ENCODE measurements at regions not wholly inside any gene's neighbourhood (a gene's known extent, or its start where the extent isn't known, plus 50 kb on each side); places are given as distances from the start of the nearest gene placed in this dataset.

DNA sequence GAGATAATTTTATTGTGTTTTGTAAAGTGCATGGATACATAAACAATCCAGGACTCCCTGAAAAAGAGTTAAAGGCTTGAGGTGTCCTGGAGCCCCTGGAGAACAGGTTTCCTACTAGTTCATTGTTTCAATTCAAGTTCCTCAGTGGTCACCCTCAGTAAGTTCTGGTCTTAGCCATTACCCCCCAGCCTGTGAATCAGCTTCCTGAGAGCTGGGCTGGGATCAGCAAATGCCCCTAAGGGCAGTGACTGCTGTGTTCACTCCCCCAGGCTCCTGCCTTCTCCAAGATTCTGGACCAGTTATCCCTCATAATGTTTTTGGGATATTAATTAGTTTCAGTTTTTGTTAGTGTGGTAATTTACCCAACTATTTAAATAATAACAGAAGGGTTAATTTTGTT, 151.6 kb upstream of the PRSS58 start:
- no peak for DNase-seq (ENCODE audit: low read depth)

DNA sequence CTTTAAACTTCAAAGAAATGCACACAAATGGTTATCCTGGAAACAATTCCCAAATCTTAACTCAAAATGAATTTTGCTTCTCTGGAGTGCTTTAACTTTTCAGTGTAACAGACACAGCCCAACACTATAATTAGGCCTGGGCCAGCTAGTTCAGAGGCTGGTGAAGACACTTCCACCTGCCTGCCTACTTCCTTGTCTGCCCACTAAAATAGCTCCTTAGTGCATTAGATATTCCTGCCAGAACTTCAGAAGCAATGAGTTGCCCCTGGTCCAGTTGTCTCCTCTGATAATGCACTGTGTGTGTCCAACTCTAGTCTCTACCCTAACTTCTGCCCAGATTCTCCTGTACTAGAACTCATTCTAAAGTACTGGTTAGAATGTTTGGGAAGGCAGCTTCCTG, 150.9 kb upstream of the PRSS58 start:
- DNase-seq (ENCODE audit: low read depth) = no peak

DNA sequence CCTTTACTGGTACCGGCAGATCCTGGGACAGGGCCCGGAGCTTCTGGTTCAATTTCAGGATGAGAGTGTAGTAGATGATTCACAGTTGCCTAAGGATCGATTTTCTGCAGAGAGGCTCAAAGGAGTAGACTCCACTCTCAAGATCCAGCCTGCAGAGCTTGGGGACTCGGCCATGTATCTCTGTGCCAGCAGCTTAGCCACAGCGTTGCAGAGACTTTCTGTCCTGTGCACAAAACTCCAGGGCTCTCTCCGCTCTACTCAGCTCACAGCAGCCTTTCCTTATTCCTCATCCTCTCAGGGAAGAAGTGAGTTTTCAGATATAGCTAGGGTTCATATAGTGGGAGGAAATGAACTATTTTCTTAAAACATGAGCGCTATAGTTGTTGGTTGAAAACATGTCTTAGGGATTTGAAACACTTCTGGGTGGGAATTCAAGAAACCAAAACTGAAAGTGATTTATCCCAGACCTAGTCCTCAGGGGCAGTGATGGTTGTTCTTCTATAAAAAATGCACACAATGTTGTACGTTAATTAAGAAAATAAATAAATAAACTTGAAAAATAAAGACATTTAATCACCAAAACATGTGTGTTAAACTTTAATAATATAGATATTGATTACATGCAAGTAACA, 150.2 kb upstream of the PRSS58 start:
- peak; percentile 36 for DNase-seq (ENCODE audit: low read depth)

DNA sequence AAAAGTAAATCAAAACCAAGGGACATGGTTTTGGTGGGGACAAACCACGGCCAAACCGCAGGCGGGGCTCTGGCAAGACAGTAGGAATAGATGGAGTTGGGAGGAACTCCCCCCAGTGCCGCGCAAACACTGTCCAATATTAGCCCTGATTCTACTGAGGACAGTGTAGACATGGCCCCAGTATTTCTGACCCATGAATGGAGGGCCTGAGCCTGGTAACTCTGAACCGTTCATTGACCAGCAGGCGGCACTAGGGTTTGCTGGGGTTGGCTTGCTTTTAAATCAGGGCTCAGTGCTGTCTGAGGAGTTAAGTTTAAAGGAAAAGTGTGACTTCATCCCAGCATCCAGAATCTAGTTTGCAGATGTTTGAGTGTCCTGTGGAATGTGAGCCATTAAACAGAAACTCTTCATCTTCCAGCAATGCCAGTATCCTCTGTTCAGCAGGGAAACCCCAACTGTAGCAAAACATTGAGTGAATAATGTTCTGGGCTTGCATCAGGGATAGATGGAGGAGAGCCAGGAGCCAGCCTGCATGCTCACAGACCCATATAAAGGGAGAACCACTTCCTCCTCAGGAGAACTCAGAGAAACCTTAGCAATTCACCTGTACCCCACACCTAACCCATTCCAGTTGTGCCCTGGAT, 147.4 kb upstream of the PRSS58 start:
- no peak for DNase-seq (ENCODE audit: low read depth)

DNA sequence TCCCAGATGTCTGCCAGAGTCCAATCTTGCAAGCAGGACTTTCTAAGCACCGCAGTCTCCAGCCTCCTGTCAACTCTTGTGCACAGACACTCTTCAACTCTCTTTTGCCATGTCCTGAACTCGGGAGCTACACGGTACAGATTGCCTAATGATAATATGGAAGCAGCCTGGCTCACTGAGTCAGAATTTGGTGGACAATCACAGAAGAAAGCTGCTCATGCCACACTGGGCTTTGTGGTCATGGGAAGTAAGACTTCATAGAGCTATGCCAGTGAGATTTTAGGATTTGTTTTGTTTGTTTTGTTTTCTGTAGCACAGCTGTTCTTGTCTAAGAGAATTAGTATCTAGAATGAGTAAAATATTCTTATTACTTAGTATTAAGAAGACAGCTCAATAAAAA, 144.1 kb upstream of the PRSS58 start:
- peak; percentile 86 for DNase-seq (ENCODE audit: low read depth)

DNA sequence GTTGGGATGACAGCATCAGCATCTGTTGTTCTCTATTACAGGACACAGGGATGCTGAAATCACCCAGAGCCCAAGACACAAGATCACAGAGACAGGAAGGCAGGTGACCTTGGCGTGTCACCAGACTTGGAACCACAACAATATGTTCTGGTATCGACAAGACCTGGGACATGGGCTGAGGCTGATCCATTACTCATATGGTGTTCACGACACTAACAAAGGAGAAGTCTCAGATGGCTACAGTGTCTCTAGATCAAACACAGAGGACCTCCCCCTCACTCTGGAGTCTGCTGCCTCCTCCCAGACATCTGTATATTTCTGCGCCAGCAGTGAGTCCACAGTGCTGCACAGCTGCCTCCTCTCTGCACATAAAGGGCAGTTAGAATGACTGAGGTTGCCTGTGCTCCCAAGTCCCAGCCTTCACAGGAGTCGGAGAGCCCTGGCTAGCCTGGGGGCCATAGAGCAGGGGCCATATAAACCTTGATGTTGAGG, 142.2 kb upstream of the PRSS58 start:
- DNase-seq (ENCODE audit: low read depth) = no peak

DNA sequence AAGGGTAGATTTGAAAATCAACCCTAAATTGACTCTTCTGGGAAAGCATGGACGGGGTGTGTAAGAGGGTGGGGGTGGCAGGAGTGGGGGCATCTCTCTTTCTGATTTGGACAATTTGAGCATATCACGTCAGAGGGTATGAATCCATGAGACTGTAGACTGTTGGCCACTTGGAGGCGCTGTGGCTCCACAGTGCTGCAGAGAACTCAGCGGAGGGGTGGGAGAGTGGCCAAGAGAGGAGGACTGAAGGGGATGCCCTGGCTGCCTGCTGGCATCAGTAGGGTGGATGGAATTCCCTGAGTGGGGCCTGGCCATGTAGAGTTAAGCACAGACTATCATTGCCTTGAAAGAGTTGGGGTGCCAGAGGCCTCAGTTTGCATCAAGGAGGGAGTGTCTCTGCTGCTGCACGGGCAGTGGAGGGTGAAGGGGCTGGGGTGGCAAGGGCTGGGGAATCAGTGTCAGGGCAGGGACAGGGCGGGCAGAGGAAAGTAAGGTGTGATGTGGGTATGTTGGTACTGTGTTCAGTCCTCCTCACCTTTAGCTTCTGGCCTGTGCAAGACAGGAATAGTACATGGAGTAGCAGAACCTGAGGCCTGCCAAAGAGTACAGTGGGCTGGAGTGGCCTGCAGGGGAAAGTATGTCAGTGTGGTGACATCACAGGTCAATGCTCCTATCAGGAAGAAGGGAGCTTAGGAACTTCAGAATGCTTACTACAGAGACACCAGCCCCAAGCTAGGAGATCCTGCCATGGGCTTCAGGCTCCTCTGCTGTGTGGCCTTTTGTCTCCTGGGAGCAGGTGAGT, 133.5 kb upstream of the PRSS58 start:
- DNase-seq (ENCODE audit: low read depth) = peak; percentile 59

DNA sequence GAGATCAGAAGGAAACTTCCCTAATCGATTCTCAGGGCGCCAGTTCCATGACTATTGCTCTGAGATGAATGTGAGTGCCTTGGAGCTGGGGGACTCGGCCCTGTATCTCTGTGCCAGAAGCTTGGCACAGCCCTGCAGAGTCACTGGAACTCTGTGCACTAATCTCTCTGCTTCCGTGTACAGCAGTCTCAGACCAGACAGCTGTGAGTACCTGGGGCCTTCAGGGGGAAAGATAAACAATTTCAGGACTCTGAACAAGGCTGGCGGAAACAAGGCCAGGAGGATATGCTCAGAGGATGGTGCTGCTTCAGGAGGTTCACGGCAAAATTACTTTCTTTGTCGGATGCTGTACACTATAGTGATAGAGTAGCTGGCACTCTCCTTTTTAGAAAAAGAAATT, 131.7 kb upstream of the PRSS58 start:
- no peak for DNase-seq (ENCODE audit: low read depth)

DNA sequence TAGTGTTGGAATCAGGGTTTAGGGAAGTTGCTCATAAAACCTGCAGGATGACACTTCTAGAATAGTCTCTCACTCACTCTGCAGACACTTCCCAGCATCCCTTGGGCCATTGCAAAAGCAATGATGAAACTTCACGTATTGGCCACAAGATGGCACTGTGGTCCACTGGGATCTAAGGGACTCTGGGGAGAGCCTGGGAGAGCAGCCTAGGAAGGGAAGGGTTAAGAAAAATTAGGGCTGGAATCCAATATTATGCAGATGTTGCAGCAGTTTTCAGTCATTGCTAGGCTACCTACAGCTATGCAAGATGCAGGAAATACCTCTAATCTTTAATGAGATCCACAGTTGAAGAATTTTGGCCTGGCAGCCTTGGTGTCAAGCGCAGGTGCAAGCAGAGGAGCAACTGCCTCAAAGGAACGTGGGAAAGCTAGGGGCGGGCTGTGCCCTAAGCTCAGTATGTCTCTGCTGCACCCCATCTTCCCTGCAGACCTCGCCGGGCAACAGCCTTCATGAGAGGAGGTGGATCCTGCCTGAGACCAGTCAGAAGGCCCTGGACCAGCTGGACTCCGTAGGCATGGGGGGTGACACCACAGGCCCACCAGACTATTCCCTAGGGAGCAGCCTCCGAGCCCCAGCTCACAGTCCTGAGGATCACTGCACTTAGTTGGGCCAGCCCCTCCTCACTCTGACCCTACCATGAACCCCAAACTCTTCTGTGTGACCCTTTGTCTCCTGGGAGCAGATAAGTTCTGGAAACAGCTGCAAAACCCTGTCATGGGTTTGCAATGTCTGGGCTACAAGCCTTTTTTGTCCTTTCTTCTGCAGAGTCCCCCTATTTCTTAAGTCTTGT, 127.9 kb upstream of the PRSS58 start:
- peak; percentile 89 for DNase-seq (ENCODE audit: low read depth)

DNA sequence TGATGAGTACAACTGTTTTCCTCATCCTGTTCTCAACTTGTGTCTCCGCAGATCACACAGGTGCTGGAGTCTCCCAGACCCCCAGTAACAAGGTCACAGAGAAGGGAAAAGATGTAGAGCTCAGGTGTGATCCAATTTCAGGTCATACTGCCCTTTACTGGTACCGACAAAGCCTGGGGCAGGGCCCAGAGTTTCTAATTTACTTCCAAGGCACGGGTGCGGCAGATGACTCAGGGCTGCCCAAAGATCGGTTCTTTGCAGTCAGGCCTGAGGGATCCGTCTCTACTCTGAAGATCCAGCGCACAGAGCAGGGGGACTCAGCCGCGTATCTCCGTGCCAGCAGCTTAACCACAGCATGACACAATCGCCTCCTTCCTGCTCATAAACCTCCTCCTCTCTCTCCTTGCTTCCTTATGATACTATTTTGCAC, 126.7 kb upstream of the PRSS58 start:
- peak; percentile 94 for DNase-seq (ENCODE audit: low read depth)

DNA sequence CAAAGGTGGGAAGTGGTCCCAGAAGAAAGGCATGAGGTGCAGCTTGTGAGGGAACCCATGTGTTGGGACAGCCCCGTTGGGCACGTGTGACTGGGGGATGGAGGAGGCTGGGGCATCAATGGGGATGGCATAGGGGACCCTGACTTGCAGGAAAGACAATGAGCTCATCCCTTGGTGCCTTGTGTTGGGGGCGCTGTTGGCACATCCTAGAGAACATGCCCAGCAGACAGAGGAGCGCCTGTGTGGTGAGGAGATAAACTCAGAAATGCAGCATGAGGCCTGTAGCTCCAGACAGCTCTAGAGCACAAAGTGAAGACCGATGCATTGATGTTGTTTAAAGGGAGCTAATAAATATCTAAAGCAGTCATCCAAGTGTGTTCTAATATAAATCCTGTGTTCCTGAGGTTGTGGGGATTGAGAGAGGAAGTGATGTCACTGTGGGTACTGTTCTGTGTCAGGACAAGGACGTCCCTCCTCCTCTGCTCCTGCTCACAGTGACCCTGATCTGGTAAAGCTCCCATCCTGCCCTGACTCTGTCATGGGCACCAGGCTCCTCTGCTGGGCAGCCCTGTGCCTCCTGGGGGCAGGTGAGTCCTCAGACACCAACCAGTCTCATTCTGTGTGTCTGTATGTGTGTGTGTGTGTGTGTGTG, 126.1 kb upstream of the PRSS58 start:
- no peak for DNase-seq (ENCODE audit: low read depth)

DNA sequence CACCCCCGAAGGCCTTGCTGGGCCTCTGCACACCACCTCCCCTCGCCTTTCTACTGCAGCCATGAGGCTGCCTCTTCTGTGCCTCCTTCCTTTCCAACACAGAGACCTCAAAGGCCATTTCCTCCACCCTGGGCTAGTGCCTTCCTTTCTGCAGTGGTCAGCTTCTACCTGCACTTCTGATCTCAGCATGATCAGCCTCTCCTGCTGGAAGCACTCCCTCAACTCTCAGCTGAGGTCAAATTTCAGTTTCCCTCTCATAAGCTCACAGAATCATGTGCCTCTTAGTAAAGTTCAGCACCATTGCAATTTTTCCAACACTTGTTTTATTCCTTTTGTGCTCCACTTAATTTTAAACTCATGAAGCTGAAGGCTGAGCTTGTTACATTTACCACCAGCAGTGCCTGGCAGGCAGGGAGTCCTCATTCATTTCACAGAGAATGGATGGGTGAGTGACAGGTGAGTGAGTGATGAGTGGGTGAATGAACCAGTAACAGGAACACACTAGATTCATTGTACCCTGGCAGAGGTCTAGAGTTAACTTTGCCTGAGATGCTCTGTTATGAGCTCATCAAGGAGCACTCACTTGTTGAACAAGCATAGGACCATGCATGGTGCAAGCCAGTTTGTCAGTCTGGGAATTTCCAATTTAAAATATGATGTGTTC, 124.0 kb upstream of the PRSS58 start:
- DNase-seq (ENCODE audit: low read depth) = no peak

DNA sequence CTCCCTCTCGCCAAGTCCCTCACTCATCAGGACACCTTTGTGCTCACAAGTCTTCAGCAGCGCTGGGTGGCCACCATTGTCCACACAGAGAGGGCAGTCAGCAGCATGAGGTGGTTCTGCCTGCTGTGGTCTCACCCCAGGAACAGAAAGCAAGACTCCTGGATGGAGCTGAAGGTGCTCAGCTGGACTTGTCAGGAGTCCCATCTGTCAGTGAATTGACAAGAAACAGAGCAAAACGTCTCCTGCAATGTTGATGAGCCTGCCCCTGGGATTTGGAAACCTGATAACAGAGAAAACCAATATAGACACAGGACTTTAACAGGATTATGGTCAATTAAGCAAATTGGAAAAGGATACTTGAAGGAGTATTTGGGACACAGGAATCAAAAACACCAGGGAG, 122.2 kb upstream of the PRSS58 start:
- DNase-seq (ENCODE audit: low read depth) = no peak

DNA sequence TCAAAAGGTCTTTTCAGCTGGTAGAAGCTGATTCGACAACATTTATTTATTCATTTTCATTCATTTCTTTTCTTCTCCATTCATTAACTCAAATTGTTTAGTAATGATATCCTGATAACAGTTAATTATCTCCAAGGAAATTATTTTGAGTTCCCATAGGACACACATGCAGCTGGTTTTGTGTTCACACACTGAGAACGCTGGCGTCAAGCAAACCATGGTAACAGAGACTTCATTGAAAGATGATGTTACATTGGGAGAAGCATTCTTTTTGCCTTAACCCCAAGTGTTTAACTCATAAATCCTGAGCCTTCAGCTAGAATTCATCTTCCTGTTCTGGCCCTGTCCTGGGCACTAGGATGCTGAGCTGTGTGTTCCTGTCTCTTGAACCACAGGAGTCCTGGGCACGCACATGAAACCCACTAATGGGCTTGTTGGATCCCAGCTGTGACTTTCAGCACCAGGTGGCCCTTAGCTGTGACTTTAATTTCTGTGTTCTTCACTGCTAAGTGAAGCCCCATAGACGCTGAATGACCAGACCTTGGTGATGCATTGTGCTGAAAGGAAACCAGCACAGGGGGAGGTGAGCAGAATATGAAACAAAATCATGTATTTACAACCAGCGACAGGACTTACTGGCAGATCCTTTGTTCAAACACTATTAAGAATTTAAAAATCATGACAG, 121.5 kb upstream of the PRSS58 start:
- DNase-seq (ENCODE audit: low read depth) = no peak

DNA sequence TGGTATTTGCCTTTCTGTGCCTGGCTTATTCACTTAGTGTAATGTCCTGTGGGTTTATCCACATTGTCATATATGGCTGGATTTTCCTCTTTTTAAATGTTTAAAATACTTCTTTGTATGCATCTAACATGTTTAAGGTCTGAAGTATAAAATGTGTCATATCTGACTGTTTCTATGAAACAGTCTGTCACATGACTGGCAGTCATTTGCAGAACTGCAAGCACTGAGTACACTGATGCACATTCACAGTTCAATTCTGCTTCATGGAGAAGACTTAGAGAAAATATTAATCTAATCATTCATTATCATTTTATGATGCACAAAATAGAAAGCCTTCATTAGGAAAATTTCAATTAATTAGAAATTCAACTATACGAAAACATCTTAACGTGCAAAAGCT, 119.7 kb upstream of the PRSS58 start:
- no peak for DNase-seq (ENCODE audit: low read depth)

DNA sequence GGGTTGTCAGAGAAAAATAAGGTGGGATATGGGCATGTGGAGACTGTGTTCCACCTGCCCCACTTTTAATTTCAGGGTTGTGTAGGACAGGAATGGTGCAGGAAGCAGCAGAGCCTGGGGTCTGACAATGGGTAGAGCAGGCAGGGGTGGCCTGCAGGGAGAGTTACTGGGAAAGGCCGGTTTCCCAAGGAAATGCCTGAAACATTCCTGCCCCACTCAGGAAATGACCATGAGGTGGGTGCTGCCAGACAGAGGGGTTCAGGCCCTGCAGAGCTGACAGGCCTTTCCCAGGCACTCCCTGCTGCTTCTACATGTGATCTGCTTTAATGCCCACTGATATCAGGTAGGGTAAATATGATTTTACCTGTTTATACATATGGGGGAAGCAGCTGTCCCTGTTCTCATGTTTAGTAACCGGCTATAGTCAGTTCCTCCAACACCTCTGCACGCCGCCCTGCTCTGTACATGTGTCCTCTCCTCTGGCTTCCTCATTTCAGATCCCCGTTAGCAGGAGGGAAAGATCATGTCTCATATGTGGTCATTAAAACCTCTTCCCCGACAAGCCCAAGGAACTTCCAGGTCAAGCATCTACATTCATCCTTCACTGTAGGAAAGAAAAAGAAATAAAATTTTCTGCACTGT, 118.6 kb upstream of the PRSS58 start:
- no peak for DNase-seq (ENCODE audit: low read depth)

DNA sequence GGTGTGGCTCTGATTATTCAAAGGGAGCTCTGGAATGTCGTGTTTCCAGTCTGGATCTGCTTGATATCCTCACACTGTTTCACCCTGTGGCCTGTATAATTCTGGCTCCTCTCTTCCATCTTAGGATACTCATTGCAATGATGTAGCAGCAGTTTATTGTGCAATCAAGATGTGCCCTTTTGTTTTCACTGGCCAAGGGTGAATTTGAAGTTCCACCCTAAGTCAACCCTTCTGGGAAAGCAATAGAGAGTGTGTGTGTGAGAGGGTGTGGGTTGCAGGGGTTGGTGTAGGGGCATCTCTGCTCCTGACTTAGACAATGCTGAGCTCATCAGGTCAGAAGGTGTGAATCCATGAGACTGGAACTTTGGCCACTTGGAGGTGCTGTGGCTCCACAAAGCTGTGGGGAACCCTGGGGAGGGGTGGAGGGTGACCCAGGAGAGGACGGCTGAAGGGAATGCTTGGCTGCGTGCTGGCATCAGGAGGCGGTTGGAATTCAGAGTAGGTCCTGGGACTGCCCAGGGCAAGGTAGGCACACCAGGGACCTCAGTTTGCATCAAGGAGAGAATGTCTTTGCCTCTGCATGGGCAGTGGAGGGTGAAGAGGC, 118.0 kb upstream of the PRSS58 start:
- DNase-seq (ENCODE audit: low read depth) = peak; percentile 46

DNA sequence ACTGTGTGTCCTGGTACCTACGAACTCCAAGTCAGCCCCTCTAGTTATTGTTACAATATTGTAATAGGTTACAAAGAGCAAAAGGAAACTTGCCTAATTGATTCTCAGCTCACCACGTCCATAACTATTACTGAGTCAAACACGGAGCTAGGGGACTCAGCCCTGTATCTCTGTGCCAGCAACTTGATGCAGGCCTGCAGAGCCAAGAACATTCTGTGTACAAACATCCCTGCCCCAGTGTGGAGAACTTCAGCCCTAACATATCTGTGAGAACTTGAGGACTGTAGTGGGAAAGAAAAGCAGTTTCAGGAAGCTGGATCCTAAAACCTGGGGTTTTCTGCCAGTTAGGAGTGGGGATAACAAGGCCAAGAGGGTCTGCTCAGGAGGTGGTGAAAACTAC, 114.9 kb upstream of the PRSS58 start:
- DNase-seq (ENCODE audit: low read depth) = no peak

Data from LHCN-M2 (cell line).